ENCODE measurements at regions not wholly inside any gene's neighbourhood (a gene's known extent, or its start where the extent isn't known, plus 50 kb on each side); places are given as distances from the start of the nearest gene placed in this dataset.

DNA sequence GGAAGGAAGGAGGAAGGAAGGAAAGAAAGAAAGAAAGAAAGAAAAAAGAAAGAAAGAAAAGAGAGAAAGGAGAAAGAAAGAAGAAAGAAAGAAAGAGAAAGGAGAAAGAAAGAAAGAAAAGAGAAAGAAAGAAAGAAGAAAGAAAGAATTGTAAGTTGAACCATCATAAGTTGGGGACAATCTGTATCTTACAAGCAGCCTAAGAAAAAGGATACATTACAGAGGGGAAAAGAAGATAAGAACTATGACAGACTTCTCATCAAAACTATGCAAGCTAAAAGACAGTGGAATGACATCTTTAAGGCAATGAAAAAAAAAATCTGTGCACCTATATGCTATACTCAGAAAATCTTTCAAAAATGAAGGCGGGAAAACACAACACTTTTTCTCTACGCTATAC lies 50.3 kb upstream of the SP4 start (continued):
- TF ChIP-seq ZNF777 (tag by site-specific recombination; IDR thresholded peaks at IDR 0.05; ENCODE audit: borderline replicate concordance) = no peak
- TF ChIP-seq, protein P1, sequence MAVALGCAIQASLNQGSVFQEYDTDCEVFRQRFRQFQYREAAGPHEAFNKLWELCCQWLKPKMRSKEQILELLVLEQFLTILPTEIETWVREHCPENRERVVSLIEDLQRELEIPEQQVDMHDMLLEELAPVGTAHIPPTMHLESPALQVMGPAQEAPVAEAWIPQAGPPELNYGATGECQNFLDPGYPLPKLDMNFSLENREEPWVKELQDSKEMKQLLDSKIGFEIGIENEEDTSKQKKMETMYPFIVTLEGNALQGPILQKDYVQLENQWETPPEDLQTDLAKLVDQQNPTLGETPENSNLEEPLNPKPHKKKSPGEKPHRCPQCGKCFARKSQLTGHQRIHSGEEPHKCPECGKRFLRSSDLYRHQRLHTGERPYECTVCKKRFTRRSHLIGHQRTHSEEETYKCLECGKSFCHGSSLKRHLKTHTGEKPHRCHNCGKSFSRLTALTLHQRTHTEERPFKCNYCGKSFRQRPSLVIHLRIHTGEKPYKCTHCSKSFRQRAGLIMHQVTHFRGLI (tag by site-specific recombination; IDR thresholded peaks at IDR 0.05) = no peak
- TF ChIP-seq, protein P2, sequence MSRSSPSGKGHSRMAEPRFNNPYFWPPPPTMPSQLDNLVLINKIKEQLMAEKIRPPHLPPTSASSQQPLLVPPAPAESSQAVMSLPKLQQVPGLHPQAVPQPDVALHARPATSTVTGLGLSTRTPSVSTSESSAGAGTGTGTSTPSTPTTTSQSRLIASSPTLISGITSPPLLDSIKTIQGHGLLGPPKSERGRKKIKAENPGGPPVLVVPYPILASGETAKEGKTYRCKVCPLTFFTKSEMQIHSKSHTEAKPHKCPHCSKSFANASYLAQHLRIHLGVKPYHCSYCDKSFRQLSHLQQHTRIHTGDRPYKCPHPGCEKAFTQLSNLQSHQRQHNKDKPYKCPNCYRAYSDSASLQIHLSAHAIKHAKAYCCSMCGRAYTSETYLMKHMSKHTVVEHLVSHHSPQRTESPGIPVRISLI (tag by site-specific recombination; IDR thresholded peaks at IDR 0.05) = no peak
- no peak for TF ChIP-seq ZNF561 (tag by site-specific recombination; IDR thresholded peaks at IDR 0.05; ENCODE audit: borderline replicate concordance)
- TF ChIP-seq, protein P3, sequence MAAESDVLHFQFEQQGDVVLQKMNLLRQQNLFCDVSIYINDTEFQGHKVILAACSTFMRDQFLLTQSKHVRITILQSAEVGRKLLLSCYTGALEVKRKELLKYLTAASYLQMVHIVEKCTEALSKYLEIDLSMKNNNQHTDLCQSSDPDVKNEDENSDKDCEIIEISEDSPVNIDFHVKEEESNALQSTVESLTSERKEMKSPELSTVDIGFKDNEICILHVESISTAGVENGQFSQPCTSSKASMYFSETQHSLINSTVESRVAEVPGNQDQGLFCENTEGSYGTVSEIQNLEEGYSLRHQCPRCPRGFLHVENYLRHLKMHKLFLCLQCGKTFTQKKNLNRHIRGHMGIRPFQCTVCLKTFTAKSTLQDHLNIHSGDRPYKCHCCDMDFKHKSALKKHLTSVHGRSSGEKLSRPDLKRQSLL (tag by site-specific recombination; IDR thresholded peaks at IDR 0.05) = no peak
- TF ChIP-seq ZNF610 (tag by site-specific recombination; IDR thresholded peaks at IDR 0.05; ENCODE audit: borderline replicate concordance) = peak; percentile 91; the same call in 1 of the 2 replicates
- peak; percentile 10 for TF ChIP-seq ZNF510 (tag by site-specific recombination; IDR thresholded peaks at IDR 0.05; ENCODE audit: insufficient replicate concordance)
- TF ChIP-seq WT1 (tag by site-specific recombination; IDR thresholded peaks at IDR 0.05) = no peak
- no peak for TF ChIP-seq ZNF184 (tag by site-specific recombination; IDR thresholded peaks at IDR 0.05)
- TF ChIP-seq ZFHX2 (tag by site-specific recombination; conservative IDR thresholded peaks at IDR 0.05) = no peak
- no peak for TF ChIP-seq ZNF530 (tag by site-specific recombination; IDR thresholded peaks at IDR 0.05; ENCODE audit: low read depth)
- no peak for TF ChIP-seq ZNF133 (tag by site-specific recombination; IDR thresholded peaks at IDR 0.05)

Measured in HEK293 (cell line).